Nucleus accumbens (tissue), 56 donors: ENCODE measurements at regions not wholly inside any gene's neighbourhood (a gene's known extent, or its start where the extent isn't known, plus 50 kb on each side); places are given as distances from the start of the nearest gene placed in this dataset.

ENCODE experiments used
- DNase-seq, 56 donors: peaks; one replicate each; lab custom pipeline; 2025; lab: John Stamatoyannopoulos, UW

GRCh38 chr2:20557226-20557625, 93.7 kb downstream of the HS1BP3 start:
- no peak for DNase-seq

GRCh38 chr2:20557635-20558034, 93.3 kb downstream of the HS1BP3 start:
- DNase-seq: no peak

GRCh38 chr2:20558391-20559150, 92.3 kb downstream of the HS1BP3 start:
- no peak for DNase-seq

GRCh38 chr2:20559277-20559676, 91.6 kb downstream of the HS1BP3 start:
- no peak for DNase-seq

GRCh38 chr2:20560011-20560410, 90.9 kb downstream of the HS1BP3 start:
- DNase-seq: no peak

- no peak for DNase-seq
Measured at GRCh38 chr2:20560891-20561636, 89.8 kb downstream of the HS1BP3 start.

- no peak for DNase-seq
Measured at GRCh38 chr2:20561637-20562454, 89.1 kb downstream of the HS1BP3 start.

GRCh38 chr2:20562540-20563225, 88.2 kb downstream of the HS1BP3 start:
- DNase-seq: peak in 13 of 56 donors; percentile 19 to 61 (median 27)

- DNase-seq: no peak
Measured at GRCh38 chr2:20563251-20563650, 87.6 kb downstream of the HS1BP3 start.

- no peak for DNase-seq
Measured at GRCh38 chr2:20563833-20564232, 87.1 kb downstream of the HS1BP3 start.

GRCh38 chr2:20565101-20565622, 85.7 kb downstream of the HS1BP3 start:
- no peak for DNase-seq

- DNase-seq: no peak
Measured at GRCh38 chr2:20565623-20566236, 85.2 kb downstream of the HS1BP3 start.

- no peak for DNase-seq
Measured at GRCh38 chr2:20566331-20566730, 84.6 kb downstream of the HS1BP3 start.

GRCh38 chr2:20567159-20567925, 83.6 kb downstream of the HS1BP3 start:
- DNase-seq: no peak
